GM23248 (cell line): ENCODE measurements at regions not wholly inside any gene's neighbourhood (a gene's known extent, or its start where the extent isn't known, plus 50 kb on each side); places are given as distances from the start of the nearest gene placed in this dataset.

Source experiments
- EZH2 ChIP-seq: fragments of 200-600 bp; sonication (generic); IDR thresholded peaks from 2 replicates; pipeline ENCODE4 v1.6.1; 2018; ENCODE audit warnings: antibody characterized with exemption, mild to moderate bottlenecking; ENCODE audit not compliant: insufficient read depth, poor library complexity, severe bottlenecking
- EZH2phosphoT487 ChIP-seq: fragments of 200-600 bp; sonication (generic); IDR thresholded peaks from 2 replicates; pipeline ENCODE4 v1.6.1; 2018; ENCODE audit warnings: antibody characterized with exemption, moderate library complexity, mild to moderate bottlenecking, low read depth; ENCODE audit not compliant: insufficient read depth

DNA sequence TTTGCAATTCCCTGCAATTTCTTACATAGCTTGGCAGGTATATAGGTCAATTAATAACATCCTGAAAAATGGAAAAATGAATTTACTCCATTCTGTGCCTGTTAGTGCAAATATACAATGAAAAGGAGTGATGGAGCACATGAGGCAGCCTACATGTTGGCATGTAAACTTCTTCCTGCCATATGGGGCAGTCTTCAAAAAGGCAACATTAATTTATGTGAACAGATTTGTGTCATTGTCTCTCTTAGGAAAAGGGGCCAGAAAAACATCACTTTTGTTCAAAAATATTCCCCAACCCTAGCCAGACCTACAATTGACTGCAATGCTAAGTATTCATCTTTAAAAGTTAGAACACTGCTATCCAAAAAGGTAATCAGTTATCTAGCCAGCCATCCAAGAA lies 332.2 kb downstream of the TBC1D4 start:
- no peak for TF ChIP-seq EZH2phosphoT487
- TF ChIP-seq EZH2, result no peak
